NCI-H1694 (cell line): ENCODE measurements at regions not wholly inside any gene's neighbourhood (a gene's known extent, or its start where the extent isn't known, plus 50 kb on each side); places are given as distances from the start of the nearest gene placed in this dataset.
"Not testable (repeated sequence)": the region's sequence is repeated elsewhere in the genome, so short reads cannot be mapped to it uniquely, and the experiment has no call there.

Experiments used
- DNase-seq: peaks from one replicate; lab custom pipeline; 2025; lab: John Stamatoyannopoulos, UW

DNA sequence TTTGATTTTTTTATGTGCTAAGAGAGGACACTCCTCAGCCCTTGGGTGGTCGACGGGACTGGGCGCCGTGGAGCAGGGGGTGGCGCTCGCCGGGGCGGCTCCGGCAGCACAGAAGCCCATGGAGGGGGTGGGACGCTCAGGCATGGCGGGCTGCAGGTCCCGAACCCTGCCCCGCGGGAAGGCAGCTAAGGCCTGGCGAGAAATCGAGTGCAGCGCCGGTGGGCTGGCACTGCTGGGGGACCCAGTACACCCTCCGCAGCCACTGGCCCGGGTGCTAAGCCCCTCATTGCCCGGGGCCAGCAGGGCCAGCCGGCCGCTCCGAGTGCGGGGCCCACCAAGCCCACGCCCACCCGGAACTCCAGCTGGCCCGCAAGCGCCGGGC lies 669.7 kb upstream of the CTNND2 start:
- DNase-seq, result not testable (repeated sequence)

- no peak for DNase-seq
Measured at GRCh38 chr5:12570688-12571087, 666.4 kb upstream of the CTNND2 start.

DNA sequence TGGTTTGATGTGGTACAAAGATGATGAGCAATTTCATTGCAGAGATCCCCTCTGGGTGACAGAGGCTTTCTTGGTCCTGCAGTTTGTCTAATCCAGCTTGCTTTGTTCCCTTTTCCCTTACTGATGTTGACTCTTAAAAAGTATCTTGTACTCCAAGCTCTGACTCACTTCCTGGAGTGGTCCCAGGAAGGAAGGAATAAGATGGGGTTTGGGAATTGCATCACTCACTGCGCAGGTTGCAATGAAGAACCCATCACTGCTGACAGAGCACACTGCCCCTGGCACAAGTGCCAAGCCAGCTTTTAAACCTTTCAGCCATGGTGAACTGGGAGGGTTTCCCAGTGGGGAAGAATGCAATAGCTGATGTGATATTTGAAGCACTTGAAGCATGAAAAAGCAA lies 662.2 kb upstream of the CTNND2 start:
- DNase-seq, result no peak

GRCh38 chr5:12557012-12557411 lies 652.8 kb upstream of the CTNND2 start:
- no peak for DNase-seq

DNA sequence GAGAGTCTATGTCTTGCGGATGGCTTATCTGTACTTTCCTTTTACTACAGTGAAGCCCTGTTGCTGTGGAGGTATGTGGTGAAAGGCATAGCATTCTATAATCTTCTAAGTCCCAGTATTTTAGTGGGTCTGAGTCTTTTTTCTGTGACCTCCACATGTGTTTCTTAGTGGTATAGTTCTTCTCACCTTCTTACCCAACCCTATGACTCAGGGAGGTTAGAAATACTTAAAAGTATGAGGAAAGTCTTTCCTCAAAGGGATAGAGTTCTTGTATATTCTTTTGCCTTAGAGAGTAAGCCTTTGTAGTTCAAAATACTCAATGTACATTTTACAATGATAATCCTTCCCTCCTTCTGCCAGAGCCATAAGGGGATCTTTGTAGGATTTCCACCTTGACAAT lies 621.9 kb upstream of the CTNND2 start:
- no peak for DNase-seq

GRCh38 chr5:12522116-12522515 lies 617.9 kb upstream of the CTNND2 start:
- DNase-seq, result no peak

DNA sequence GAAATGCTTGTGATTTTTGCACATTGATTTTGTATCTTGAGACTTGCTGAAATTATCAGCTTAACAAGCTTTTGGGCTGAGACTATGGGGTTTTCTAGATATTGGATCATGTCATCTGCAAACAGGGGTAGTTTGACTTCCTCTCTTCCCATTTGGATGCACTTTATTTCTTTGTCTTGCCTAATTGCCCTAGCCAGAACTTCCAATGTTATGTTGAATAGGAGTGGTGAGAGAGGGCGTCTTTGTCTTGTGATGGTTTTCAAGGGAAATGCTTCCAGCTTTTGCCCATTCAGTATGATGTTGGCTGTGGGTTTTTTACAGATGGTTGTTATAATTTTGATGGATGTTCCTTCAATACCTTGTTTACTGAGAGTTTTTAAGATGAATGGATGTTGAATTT lies 600.7 kb upstream of the CTNND2 start:
- not testable (repeated sequence) for DNase-seq

DNA sequence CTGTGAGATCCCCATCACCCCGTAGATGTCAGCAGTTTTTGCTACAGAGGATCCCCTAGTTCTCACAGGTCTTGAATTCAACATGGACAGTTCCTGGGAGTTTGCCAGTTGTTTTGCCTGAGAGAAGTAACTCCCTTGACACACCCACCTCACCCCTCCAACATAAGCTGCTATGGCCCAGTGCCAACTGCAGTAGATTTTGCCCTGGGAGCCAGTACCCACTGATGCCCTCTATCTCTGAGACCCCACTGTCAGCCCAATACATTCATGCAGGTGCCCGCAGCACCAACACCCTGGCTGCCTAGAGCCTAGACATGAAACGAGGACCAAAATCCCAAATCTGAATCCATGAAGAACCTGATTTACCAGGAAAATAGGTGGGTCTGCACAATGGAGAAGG lies 583.9 kb upstream of the CTNND2 start:
- no peak for DNase-seq

DNA sequence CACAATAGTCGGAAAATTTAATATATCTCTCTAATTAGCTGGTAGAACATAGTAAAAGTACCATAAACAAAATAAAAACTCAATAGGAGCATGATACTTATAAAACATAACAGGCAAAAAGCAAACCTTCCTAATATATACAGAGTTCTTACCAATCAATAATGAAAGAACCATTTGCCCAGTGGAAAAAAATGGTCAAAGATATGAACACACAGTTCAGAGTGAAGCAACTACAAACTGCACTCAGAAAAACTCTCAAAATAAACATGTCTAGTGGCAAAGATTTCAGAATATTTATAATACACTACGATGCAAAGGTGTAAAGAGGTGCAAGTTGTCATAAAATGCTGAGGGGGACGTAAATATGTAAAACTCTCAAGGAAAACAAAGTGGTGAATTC lies 576.2 kb upstream of the CTNND2 start:
- no peak for DNase-seq

DNA sequence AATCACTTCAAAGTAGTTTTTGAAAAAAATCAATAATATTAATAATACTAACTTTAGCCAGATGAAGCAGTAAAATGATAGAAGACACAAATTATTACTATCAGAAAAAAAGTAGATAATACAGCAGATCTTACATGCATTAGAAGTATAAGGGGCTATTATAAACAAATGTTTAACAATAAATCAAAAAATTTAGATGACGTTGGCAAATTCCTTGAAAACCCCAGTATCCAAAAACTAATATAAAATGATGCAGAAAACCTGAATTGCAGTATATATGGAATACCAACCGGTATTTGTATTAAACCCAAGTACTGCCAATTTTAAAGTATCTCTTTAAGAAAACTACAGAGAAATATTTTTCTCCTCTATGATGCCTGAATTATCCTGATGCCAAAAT lies 573.3 kb upstream of the CTNND2 start:
- DNase-seq, result no peak

- DNase-seq, result no peak
Measured at GRCh38 chr5:12467799-12468198, 563.6 kb upstream of the CTNND2 start.

DNA sequence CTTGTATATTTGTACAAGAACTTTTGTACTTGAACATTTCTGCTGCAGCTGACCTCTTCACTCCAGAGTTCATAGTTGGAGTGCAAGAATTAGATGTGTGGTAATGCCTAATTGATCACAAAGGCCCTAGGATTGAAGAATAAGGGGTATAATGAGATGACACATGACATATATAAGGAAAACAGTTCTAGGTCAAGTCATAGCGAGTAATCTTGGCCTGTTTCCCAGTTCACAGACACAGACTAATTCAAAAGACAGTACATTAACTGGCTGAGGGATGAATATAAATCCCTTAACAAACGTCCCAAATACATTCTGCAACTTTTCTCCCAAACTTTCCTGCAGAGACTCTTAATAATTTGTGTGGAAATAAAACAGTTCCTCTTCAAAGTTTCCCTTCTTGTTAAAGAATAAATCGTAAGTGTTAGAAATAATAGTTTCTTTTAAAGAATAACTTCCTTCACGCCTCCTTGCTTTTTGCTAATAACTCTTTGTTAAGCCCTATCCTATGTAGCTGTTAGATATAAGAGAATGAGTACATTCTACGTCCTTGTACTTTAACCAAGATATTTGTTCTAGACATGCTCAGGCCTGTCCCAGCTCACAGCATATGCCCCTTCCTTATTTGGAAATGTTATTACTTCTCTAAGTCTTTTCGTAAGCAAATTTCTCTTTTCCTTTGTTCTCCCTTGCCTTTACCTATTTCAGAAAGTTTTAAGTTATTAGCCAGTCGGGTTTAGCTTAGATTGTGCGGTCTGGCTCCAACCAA lies 556.4 kb upstream of the CTNND2 start:
- DNase-seq, result no peak

DNA sequence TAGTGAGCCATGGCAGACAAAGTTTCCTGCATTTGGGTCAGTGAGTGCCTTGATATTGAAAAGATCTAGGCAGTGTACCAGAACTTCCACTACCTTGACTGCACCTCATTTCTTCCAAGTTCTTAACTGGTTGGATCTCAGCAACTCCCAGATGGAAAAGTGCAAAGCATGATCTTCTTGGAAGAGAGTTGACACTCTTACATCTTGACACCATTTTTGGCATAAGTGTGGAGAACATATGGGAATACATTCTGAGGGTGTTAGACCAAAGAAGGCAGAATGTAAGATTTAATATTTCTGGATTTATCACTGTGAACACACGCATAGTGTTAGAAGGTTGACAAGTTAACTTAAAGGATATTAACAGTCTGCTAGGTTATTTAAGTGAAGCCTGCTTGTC lies 555.1 kb upstream of the CTNND2 start:
- DNase-seq, result no peak

- no peak for DNase-seq
Measured at GRCh38 chr5:12419075-12419474, 514.8 kb upstream of the CTNND2 start.

DNA sequence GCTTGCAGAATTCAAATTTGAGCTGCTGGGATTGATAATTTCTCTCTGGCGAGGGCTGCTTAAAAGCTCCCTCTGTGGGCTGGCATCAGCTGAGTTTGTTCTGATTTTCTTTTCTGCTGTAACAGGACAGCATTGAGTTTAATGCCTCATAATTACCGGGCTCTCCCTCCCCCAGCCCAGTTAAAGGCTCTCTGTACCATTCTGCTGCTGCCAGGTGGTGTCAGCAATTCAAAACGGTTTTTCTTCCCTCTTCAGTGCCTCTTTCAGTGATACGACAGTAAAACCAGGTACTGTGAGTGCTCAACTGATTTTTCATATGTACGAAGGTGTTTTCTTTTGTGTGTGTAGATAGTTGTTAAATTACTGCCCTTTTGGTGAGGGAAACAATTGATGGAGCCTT lies 509.3 kb upstream of the CTNND2 start:
- no peak for DNase-seq

GRCh38 chr5:12413075-12413474 lies 508.8 kb upstream of the CTNND2 start:
- no peak for DNase-seq

GRCh38 chr5:12399868-12400267 lies 495.6 kb upstream of the CTNND2 start:
- no peak for DNase-seq

DNA sequence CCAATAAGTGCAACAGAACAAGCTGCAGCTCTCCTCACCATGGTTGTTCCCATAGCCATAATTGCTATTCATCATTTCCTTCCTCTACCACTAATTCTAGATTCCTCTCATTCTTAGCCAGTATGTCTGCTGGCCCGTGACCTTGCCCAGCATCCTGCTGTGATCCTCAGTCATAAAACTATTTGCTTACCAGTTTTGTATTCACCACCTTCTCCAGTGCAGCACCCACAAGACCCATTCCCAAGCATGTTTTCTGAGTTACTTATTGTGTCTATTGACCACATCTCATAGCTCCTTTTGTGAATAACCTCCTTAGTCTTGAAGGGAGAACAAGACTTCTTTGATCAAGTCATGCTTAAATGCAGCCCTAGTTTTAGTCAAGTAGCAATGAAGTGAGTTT lies 488.0 kb upstream of the CTNND2 start:
- DNase-seq, result no peak

- no peak for DNase-seq
Measured at GRCh38 chr5:12385095-12385494, 480.8 kb upstream of the CTNND2 start.

DNA sequence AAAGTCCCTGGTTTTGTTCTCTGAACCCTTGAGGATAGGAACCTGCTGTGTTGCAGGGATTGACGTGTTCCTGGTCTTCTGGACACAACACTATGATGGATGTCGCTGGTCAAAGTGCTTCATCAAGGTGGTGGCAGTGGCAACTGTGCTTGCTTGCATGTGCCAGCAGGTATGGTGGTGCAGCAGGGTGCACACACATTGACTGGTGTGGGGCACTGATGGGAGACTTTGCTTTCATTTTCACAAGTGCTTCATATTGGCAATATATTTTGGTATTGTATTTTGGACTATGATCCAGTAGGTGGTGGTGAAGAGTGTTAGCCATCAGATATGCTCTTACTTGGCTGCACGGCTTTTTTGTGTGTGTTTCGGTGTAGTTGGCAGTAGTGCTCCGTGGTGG lies 479.8 kb upstream of the CTNND2 start:
- DNase-seq, result no peak

DNA sequence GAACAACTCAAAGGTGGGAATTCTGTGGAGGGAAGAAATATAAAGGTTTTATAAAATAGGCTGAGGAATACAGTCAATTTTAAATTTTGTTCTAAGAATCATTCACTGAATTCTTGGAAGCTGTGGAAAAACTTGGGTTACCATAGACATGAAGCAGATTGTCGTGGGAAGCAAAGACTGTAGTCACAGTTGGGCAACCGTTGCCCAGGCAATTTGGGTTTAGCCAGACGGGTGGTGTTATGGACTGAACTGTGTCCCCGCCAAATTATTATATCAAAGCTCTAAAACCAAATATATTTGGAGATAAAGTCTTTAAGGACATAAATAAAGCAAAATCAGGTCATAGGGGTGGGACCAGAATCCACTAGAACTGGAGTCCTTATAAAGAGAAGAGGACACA lies 463.7 kb upstream of the CTNND2 start:
- DNase-seq, result no peak

DNA sequence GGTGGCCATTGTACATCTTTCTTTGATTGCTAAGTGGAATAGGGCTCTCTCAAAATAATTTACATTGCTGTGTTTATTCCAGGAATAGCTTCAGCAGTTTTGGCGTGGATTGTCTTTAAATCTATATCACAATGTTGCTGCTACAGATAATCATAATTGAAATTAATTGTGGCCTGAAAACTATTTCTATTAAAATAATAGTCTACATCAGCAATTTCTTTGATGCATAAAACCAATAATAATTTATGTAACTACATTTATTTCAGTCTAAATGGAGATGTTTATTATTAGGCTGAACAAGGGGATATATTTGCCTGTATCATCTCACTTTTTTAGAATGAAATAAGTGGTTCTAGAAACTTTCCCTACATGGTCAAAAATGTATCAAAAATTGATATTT lies 456.0 kb upstream of the CTNND2 start:
- DNase-seq, result no peak

DNA sequence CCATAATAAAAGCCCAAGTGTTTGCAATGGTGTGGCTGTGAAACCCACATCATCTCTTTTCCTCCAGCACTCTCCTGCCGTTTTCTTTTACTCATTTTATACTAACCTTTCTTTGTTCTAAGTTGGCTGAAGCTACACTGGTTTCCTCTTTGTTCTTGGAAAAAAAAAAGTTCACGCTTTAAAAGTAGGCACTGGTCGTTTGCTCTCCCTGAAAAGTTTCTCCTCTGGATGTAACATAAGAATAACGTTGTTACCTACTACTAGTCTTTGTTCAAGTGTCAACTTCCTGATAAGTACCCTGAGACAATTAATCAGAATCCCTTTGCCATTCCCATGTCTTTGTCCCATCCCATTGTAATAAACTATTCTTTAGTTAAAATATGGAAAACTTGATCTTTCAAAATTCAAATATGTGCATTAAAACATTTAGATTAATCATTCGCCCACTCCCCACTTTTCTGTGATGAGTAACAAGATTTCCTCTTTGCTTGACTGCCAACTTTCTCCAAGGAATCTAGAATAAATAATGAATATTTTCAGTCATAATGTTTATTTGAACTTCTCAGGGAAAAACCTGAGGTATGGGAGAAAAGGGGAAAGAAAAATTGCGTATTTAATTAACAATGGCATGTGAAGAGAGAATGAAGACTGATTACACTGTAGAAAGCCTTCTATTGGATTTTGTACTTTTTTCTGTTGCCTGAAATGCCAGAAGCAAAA lies 454.3 kb upstream of the CTNND2 start:
- DNase-seq, result no peak

DNA sequence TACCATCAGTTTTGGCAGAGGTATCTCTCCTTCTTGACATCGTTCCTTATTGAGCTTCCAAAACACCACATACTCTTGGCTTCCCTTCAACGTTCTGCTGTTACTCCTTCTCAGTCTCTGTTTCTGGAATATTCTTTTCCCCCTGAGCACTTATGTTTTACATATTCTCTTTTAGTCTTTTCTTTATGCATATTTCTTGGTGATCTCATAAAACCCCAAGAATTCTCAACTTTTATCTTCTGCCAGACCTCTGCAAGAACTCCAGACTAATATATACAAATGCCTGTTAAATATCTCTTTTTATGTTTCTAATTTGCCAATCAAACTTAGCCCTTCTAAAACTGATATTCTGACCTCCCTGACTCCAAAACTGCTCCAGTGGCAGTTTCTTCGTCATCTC lies 453.4 kb upstream of the CTNND2 start:
- DNase-seq, result no peak
